Lower lobe of right lung (tissue), 2 donors: ENCODE measurements at regions not wholly inside any gene's neighbourhood (a gene's known extent, or its start where the extent isn't known, plus 50 kb on each side); places are given as distances from the start of the nearest gene placed in this dataset.

Experiments used
- ATAC-seq, 2 donors: fragments of 200-7000 bp; cut with Tn5 transposase; one replicate each; pipeline ENCODE4 v1.9.1; 2020 to 2022; ENCODE audit warnings: mild to moderate bottlenecking in 2 of 2, moderate library complexity in 2 of 2
- DNase-seq: peaks from one replicate; pipeline ENCODE4 v3.0.0-alpha.2; 2020
- H3K27ac ChIP-seq: fragments of 200-600 bp; one replicate; pipeline ENCODE4 v1.8.0; 2022
- H3K27me3 ChIP-seq: fragments of 200-600 bp; one replicate; pipeline ENCODE4 v1.8.0; 2022; ENCODE audit warnings: low read depth
- H3K36me3 ChIP-seq: fragments of 200-600 bp; one replicate; pipeline ENCODE4 v1.8.0; 2022; ENCODE audit warnings: mild to moderate bottlenecking
- H3K4me1 ChIP-seq: fragments of 200-600 bp; one replicate; pipeline ENCODE4 v1.8.0; 2022
- H3K4me3 ChIP-seq: fragments of 200-600 bp; one replicate; pipeline ENCODE4 v1.8.0; 2022; ENCODE audit warnings: mild to moderate bottlenecking
- H3K9me3 ChIP-seq: fragments of 200-600 bp; one replicate; pipeline ENCODE4 v1.8.0; 2022
- intact Hi-C: fragments of 100-400 bp; cut with DNase I; formaldehyde crosslinking; loops from one replicate; pipeline ENCODE4 v1.11.0; 2022
- TF ChIP-seq, protein P1 (sequence below): fragments of 200-600 bp; IDR thresholded peaks from one replicate; pipeline ENCODE4 v1.8.0; 2022; ENCODE audit warnings: antibody characterized with exemption, mild to moderate bottlenecking
- donor health status: DM: no; HTN: yes; CAD: no; lungs with severe emphysema.

DNA sequence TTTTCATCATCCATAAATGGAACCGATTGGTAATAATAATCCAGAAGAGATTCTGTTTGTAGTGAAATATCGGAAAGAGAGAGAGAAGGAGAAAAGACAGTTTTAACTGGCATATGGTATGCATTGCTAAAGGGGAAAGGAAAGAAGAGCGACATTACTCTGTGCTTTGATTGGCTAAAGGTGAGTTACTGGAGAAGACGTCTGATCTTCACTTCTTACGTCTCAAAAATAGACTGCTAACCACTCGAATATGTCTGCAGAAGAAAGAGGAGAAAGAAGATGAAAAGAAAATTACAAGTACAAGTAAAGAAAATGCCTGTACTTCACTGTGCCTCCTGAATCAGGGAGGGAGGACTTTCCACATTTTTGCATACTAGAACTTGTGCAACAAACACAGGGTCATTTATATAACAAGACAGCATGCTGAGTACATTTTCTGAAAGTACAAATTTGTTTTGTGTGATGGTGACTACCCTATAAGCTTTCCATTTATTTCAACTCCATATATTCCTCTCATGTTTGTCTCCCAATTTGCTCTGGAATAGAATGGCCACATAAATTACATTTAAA is 787.2 kb downstream of the RNF144A start:
- H3K4me1 ChIP-seq, result no peaks in the 10 kb centered on the region
- no peak overlapping the region for H3K4me3 ChIP-seq
- no peak for DNase-seq
- no peaks in the 10 kb centered on the region for H3K27me3 ChIP-seq
- H3K36me3 ChIP-seq, result no peaks in the 10 kb centered on the region
- intact Hi-C loops, result no loop called here
- H3K9me3 ChIP-seq, result no peaks in the 10 kb centered on the region
- TF ChIP-seq, protein P1, sequence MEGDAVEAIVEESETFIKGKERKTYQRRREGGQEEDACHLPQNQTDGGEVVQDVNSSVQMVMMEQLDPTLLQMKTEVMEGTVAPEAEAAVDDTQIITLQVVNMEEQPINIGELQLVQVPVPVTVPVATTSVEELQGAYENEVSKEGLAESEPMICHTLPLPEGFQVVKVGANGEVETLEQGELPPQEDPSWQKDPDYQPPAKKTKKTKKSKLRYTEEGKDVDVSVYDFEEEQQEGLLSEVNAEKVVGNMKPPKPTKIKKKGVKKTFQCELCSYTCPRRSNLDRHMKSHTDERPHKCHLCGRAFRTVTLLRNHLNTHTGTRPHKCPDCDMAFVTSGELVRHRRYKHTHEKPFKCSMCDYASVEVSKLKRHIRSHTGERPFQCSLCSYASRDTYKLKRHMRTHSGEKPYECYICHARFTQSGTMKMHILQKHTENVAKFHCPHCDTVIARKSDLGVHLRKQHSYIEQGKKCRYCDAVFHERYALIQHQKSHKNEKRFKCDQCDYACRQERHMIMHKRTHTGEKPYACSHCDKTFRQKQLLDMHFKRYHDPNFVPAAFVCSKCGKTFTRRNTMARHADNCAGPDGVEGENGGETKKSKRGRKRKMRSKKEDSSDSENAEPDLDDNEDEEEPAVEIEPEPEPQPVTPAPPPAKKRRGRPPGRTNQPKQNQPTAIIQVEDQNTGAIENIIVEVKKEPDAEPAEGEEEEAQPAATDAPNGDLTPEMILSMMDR, result no peak
- no peak overlapping the region for H3K27ac ChIP-seq
- ATAC-seq, result no peak

DNA sequence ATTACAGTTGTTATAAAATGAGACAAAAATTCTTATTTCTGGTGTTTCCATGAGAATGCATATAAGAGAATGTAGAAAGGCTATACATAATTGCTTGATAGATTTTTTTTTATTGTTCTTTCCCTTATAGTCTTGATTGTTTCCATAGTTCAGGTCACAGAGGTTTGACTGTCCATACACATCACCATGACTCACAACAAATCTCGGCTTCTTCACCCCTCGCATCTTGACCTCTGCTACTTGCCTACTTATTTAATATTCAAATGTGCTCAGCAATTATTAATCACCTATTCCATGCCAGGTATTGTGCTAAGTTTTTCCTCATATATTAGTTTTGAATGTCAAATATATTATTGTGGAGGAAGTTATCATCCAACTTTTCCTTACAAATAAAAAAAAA is 789.6 kb downstream of the RNF144A start:
- Histone ChIP-seq H3K4me1 (no peaks in the 10 kb centered on the region), H3K36me3 (no peaks in the 10 kb centered on the region), H3K9me3 (no peaks in the 10 kb centered on the region), H3K27me3 (no peaks in the 10 kb centered on the region), H3K4me3 (no peak overlapping the region), H3K27ac (no peak overlapping the region)
- ATAC-seq (no peak), DNase-seq (no peak)
- intact Hi-C loops, result no loop called here
- TF ChIP-seq, protein P1, result no peak

DNA sequence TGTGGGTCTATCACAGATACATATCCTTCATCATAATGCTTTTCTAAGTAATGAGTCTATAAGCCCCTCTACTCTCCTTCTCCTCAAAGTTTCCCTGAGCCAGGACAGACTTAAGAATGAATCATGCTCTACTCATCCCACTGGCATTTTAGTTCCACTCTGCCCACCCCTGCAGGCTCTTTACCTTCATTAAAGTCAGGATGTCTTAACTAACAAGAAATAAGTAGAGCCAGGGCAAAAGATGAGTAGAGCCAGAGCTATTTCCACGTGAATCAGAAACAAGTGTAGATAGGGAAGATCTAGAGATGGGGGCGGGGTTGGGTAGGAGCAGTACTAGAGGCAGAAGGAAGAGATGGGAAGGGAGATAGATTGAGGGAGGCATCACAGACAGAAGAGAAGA is 790.5 kb downstream of the RNF144A start:
- DNase-seq (no peak), ATAC-seq (no peak)
- H3K36me3 ChIP-seq, result no peaks in the 10 kb centered on the region
- TF ChIP-seq, protein P1, result no peak
- no peak overlapping the region for H3K4me3 ChIP-seq
- no peaks in the 10 kb centered on the region for H3K27me3 ChIP-seq
- no peaks in the 10 kb centered on the region for H3K4me1 ChIP-seq
- H3K9me3 ChIP-seq, result no peaks in the 10 kb centered on the region
- no peak overlapping the region for H3K27ac ChIP-seq
- intact Hi-C loops, result no loop called here

DNA sequence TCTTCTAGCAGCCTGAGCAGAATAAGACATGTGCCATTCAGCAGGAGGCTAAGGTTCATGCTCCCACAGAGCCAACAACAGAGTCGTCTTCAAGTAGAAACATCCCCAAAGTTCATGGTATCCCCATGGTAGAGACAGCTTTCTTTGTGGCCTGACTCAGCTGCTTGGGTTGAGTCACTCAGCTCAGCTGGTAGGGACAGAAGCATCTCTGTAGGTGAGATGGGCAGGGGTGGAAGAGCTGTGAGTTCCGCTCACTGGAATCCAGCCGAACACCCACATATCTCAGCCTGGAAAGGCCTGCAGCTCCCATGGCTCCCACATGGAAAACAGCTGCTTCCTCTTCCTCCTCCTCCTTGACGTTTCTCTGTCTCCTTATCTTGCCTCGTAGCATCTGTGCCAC is 792.7 kb downstream of the RNF144A start:
- no peaks in the 10 kb centered on the region for H3K4me1 ChIP-seq
- TF ChIP-seq, protein P1, result no peak
- ATAC-seq (no peak), DNase-seq (no peak)
- no peak overlapping the region for H3K4me3 ChIP-seq
- no peak overlapping the region for H3K27ac ChIP-seq
- intact Hi-C loops, result no loop called here
- no peaks in the 10 kb centered on the region for H3K36me3 ChIP-seq
- H3K27me3 ChIP-seq, result no peaks in the 10 kb centered on the region
- H3K9me3 ChIP-seq, result no peaks in the 10 kb centered on the region

DNA sequence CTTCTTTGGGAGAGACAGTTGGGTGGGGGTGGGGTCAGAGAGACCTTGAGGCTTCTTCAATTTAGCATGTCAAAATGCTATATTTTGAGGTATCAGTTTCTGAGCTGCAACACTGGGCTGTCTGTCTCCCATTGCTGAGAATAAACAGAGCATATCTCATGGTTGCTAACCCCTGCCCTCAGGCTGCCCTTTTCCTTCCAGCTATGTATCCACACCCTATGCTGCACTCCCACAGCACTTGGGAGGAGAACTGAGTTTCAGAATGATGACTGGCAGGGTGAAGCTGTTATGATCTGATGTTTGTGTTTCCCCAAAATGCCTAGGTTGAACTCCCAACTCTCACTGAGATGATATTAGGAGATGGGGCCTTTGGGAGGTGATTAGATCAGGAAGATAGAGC is 794.0 kb downstream of the RNF144A start:
- ATAC-seq, result no peak
- intact Hi-C loops, result no loop called here
- no peak for DNase-seq
- Histone ChIP-seq H3K36me3 (no peaks in the 10 kb centered on the region), H3K4me3 (no peak overlapping the region), H3K9me3 (no peaks in the 10 kb centered on the region), H3K27ac (no peak overlapping the region), H3K27me3 (no peaks in the 10 kb centered on the region), H3K4me1 (no peaks in the 10 kb centered on the region)
- TF ChIP-seq, protein P1, result no peak

DNA sequence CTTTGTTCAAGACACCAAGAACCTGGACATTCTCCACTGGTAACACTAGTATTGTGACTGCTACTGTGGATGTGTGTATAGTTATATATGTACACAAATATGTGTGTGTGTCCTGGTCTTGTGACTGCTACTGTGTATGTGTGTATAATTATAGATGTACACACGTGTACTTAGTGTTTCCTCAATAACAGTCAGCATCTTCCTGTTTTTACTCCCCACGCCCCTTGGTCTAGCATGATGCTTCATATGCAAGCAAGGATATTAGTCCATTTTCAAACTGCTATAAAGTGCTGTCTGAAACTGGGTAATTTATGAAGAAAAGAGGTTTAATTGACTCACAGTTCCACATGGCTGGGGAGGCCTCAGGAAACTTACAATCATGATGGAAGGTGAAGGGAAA is 802.7 kb downstream of the RNF144A start:
- no peaks in the 10 kb centered on the region for H3K36me3 ChIP-seq
- ATAC-seq (no peak), DNase-seq (no peak)
- H3K9me3 ChIP-seq, result no peaks in the 10 kb centered on the region
- no peaks in the 10 kb centered on the region for H3K27me3 ChIP-seq
- intact Hi-C loops, result no loop called here
- H3K4me3 ChIP-seq, result no peak overlapping the region
- TF ChIP-seq, protein P1, result no peak
- H3K27ac ChIP-seq, result no peak overlapping the region
- no peaks in the 10 kb centered on the region for H3K4me1 ChIP-seq
